Activated naive CD8-positive, alpha-beta T cell treated with anti-CD3 and anti-CD28 coated beads, Interleukin-2, amount 50 U/mL, for 24 hours (primary cell): ENCODE measurements at regions not wholly inside any gene's neighbourhood (a gene's known extent, or its start where the extent isn't known, plus 50 kb on each side); places are given as distances from the start of the nearest gene placed in this dataset.
"Not testable (repeated sequence)": the region's sequence is repeated elsewhere in the genome, so short reads cannot be mapped to it uniquely, and the experiment has no call there.

Experiments used
- ATAC-seq: fragments of 150-1000 bp; cut with Tn5 transposase; one replicate; pipeline ENCODE4 v1.10.0; 2021
- DNase-seq: peaks from one replicate; pipeline ENCODE4 v3.0.0; 2021
- H3K27ac Mint-ChIP-seq: one replicate; pipeline ENCODE4 v1.8.0; 2021; ENCODE audit warnings: mild to moderate bottlenecking, mixed read lengths
- H3K27me3 Mint-ChIP-seq: one replicate; pipeline ENCODE4 v1.8.0; 2021; ENCODE audit warnings: mixed read lengths
- H3K36me3 Mint-ChIP-seq: one replicate; pipeline ENCODE4 v1.8.0; 2021; ENCODE audit warnings: low read depth, mixed read lengths
- H3K4me1 Mint-ChIP-seq: one replicate; pipeline ENCODE4 v1.8.0; 2021; ENCODE audit warnings: mixed read lengths
- H3K4me3 Mint-ChIP-seq: one replicate; pipeline ENCODE4 v1.8.0; 2021; ENCODE audit warnings: mild to moderate bottlenecking, moderate library complexity, mixed read lengths
- H3K9me3 Mint-ChIP-seq: one replicate; pipeline ENCODE4 v1.8.0; 2021; ENCODE audit warnings: mixed read lengths

- DNase-seq = no peak
- no peak overlapping the region for H3K27ac Mint-ChIP-seq
- H3K27me3 Mint-ChIP-seq = no peaks in the 10 kb centered on the region
- no peaks in the 10 kb centered on the region for H3K4me1 Mint-ChIP-seq
- no peak for ATAC-seq
- no peaks in the 10 kb centered on the region for H3K36me3 Mint-ChIP-seq
- peaks cover 4% of the 10 kb centered on the region for H3K9me3 Mint-ChIP-seq
- H3K4me3 Mint-ChIP-seq = no peak overlapping the region
These were observed 119.2 kb downstream of the TLR5 start for GRCh38 chr1:223023863-223024262.

GRCh38 chr1:223024486-223024885 lies 118.6 kb downstream of the TLR5 start:
- not testable (repeated sequence) for H3K27me3 Mint-ChIP-seq, H3K36me3 Mint-ChIP-seq, H3K9me3 Mint-ChIP-seq, DNase-seq, ATAC-seq, H3K4me1 Mint-ChIP-seq, H3K27ac Mint-ChIP-seq, H3K4me3 Mint-ChIP-seq

- not testable (repeated sequence) for H3K4me3 Mint-ChIP-seq, H3K4me1 Mint-ChIP-seq, ATAC-seq, H3K36me3 Mint-ChIP-seq, H3K9me3 Mint-ChIP-seq, H3K27ac Mint-ChIP-seq, H3K27me3 Mint-ChIP-seq, DNase-seq
These were observed 117.8 kb downstream of the TLR5 start for GRCh38 chr1:223025190-223025734.

GRCh38 chr1:223026639-223027038 lies 116.4 kb downstream of the TLR5 start:
- not testable (repeated sequence) for H3K27me3 Mint-ChIP-seq, ATAC-seq, H3K4me1 Mint-ChIP-seq, H3K9me3 Mint-ChIP-seq, DNase-seq, H3K36me3 Mint-ChIP-seq, H3K27ac Mint-ChIP-seq, H3K4me3 Mint-ChIP-seq

- H3K27me3 Mint-ChIP-seq = no peaks in the 10 kb centered on the region
- H3K36me3 Mint-ChIP-seq = no peaks in the 10 kb centered on the region
- H3K27ac Mint-ChIP-seq = no peak overlapping the region
- H3K9me3 Mint-ChIP-seq = no peaks in the 10 kb centered on the region
- DNase-seq (no peak), ATAC-seq (no peak)
- H3K4me1 Mint-ChIP-seq = no peaks in the 10 kb centered on the region
- H3K4me3 Mint-ChIP-seq = no peak overlapping the region
These were observed 112.9 kb downstream of the TLR5 start for GRCh38 chr1:223029985-223030769.

GRCh38 chr1:223030871-223031400 lies 112.1 kb downstream of the TLR5 start:
- Mint-ChIP-seq H3K4me1 (no peaks in the 10 kb centered on the region), H3K27me3 (no peaks in the 10 kb centered on the region), H3K36me3 (no peaks in the 10 kb centered on the region), H3K9me3 (no peaks in the 10 kb centered on the region), H3K27ac (no peak overlapping the region), H3K4me3 (no peak overlapping the region)
- DNase-seq (no peak), ATAC-seq (no peak)

GRCh38 chr1:223031733-223032601 lies 111.1 kb downstream of the TLR5 start:
- H3K27me3 Mint-ChIP-seq = no peaks in the 10 kb centered on the region
- H3K4me3 Mint-ChIP-seq = no peak overlapping the region
- no peaks in the 10 kb centered on the region for H3K4me1 Mint-ChIP-seq
- DNase-seq (no peak), ATAC-seq (no peak)
- no peaks in the 10 kb centered on the region for H3K36me3 Mint-ChIP-seq
- no peak overlapping the region for H3K27ac Mint-ChIP-seq
- H3K9me3 Mint-ChIP-seq = no peaks in the 10 kb centered on the region

- H3K27me3 Mint-ChIP-seq = no peaks in the 10 kb centered on the region
- no peaks in the 10 kb centered on the region for H3K4me1 Mint-ChIP-seq
- DNase-seq (no peak), ATAC-seq (no peak)
- no peaks in the 10 kb centered on the region for H3K36me3 Mint-ChIP-seq
- no peaks in the 10 kb centered on the region for H3K9me3 Mint-ChIP-seq
- H3K4me3 Mint-ChIP-seq = no peak overlapping the region
- H3K27ac Mint-ChIP-seq = no peak overlapping the region
These were observed 109.4 kb downstream of the TLR5 start for GRCh38 chr1:223033658-223034057.

- no peak for ATAC-seq
- Mint-ChIP-seq H3K4me1 (no peaks in the 10 kb centered on the region), H3K36me3 (no peaks in the 10 kb centered on the region), H3K27ac (no peak overlapping the region), H3K27me3 (no peaks in the 10 kb centered on the region), H3K4me3 (no peak overlapping the region), H3K9me3 (no peaks in the 10 kb centered on the region)
- no peak for DNase-seq
These were observed 108.7 kb downstream of the TLR5 start for GRCh38 chr1:223034270-223034798.

- no peak for DNase-seq
- Mint-ChIP-seq H3K4me3 (no peak overlapping the region), H3K27ac (no peak overlapping the region), H3K9me3 (no peaks in the 10 kb centered on the region), H3K36me3 (no peaks in the 10 kb centered on the region), H3K4me1 (no peaks in the 10 kb centered on the region), H3K27me3 (peaks cover 4% of the 10 kb centered on the region)
- ATAC-seq = no peak
These were observed 107.1 kb downstream of the TLR5 start for GRCh38 chr1:223035724-223036478.

GRCh38 chr1:223036479-223036845 lies 106.6 kb downstream of the TLR5 start:
- H3K9me3 Mint-ChIP-seq = no peaks in the 10 kb centered on the region
- ATAC-seq (no peak), DNase-seq (no peak)
- H3K27me3 Mint-ChIP-seq = peaks cover 4% of the 10 kb centered on the region
- H3K36me3 Mint-ChIP-seq = no peaks in the 10 kb centered on the region
- H3K4me1 Mint-ChIP-seq = no peaks in the 10 kb centered on the region
- H3K27ac Mint-ChIP-seq = no peak overlapping the region
- H3K4me3 Mint-ChIP-seq = no peak overlapping the region

- no peaks in the 10 kb centered on the region for H3K9me3 Mint-ChIP-seq
- peaks cover 6% of the 10 kb centered on the region for H3K27me3 Mint-ChIP-seq
- no peak overlapping the region for H3K27ac Mint-ChIP-seq
- no peak overlapping the region for H3K4me3 Mint-ChIP-seq
- no peaks in the 10 kb centered on the region for H3K4me1 Mint-ChIP-seq
- H3K36me3 Mint-ChIP-seq = no peaks in the 10 kb centered on the region
- DNase-seq (no peak), ATAC-seq (no peak)
These were observed 105.2 kb downstream of the TLR5 start for GRCh38 chr1:223037845-223038244.

GRCh38 chr1:223038288-223039006 lies 104.6 kb downstream of the TLR5 start:
- H3K4me3 Mint-ChIP-seq = no peak overlapping the region
- H3K9me3 Mint-ChIP-seq = no peaks in the 10 kb centered on the region
- no peak for DNase-seq
- H3K27ac Mint-ChIP-seq = no peak overlapping the region
- H3K4me1 Mint-ChIP-seq = no peaks in the 10 kb centered on the region
- no peaks in the 10 kb centered on the region for H3K36me3 Mint-ChIP-seq
- H3K27me3 Mint-ChIP-seq = peaks cover 6% of the 10 kb centered on the region
- ATAC-seq = no peak
